ENCODE measurements at regions not wholly inside any gene's neighbourhood (a gene's known extent, or its start where the extent isn't known, plus 50 kb on each side); places are given as distances from the start of the nearest gene placed in this dataset.

DNA sequence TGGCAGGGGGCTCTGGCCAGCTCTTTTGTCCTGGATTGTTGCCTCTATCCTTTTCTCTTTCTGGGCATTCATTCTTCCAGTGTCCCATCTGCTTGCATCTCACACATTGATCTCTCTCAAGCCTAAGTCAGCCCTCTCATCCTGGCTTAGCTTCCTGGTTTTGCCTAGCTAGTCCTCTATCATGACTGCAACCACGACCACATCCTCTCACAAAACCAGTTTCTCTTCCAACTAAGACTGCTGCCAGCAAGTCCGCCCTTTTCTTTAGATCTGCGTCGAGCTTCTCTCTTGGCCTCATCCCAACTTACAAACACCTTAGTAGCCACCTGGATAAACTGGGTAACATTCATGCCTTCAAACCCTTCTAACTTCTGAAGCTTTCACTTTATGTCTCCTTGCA lies 212.2 kb upstream of the HTR2A start:
- no peak for DNase-seq

DNA sequence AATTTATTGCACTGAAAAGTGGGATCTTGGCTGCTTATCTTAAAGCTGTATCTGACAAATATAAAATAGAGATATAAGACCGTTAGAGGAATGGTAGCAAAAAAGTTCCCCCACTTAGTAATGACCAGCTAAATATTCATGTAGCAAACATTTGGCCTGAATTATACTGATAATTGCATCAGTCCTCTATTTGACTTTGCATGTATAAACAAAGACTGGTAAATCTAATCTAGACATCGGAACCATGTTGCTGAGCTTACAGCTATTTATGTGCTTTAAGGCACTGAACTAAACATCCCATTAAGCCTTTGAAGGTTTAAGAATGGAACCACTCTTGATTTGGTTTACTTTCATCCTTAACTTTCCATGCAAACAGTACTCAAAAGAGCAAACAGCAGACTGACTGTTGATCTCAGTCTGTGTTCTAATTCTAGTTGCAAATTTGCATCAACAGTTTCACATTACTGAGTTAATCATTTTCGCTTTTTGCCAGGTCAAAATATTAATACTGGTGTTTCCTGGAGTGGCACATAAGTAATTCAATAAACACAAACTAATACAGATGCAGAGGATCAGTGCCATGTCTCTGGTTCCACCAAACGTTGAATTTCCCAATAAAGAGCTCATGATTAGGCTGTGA lies 203.5 kb upstream of the HTR2A start:
- no peak for DNase-seq

DNA sequence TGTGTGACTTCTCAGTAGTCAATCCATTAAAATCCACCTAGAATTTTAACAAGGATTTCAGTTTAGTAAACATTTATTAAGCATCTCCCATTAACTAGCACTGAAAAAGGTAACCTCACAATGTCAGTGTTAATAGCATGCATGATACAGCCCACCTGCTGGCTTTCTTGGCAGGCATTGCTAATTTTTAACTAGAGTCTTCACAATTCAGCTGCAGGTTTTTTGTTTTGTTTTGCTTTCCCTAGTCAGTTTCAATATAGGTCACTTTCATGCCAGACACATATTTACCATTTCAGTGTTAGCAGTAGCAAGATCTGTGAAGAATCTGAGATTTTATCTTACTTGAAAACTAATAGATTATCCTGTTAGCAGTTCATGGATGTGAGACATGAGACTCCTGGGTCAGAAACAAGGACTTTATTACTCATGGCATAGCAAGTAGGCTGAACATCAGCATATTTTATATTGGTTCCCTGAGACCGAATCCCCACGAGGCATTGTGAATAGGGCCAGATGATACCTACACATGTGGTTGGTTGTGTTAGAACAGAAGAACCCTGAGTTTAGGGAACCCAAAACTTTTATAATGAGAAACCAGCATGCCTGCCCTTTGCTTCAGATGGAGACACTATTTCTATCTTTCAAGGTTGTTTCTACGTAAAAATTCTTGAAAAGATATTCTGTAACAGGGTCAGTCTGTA lies 198.0 kb upstream of the HTR2A start:
- DNase-seq, result no peak

DNA sequence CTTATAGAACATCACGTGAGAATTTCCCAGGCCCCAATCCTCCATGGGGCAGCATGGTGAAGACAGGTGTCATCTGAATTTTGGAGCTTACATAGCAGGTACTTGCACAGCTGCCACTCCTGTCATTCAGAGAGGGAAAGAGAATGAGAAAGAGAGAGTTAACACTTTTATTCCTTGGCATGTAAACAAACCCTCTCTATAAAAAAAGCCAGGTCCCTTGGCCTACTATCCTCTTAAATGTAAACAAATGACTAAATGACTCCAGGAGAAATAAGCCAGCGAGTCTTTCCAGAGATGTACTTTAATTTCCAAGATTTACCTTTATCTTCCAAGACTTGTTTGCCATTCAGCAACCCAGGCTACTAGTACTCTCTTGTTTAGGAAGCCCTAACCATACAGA lies 195.3 kb upstream of the HTR2A start:
- no peak for DNase-seq

DNA sequence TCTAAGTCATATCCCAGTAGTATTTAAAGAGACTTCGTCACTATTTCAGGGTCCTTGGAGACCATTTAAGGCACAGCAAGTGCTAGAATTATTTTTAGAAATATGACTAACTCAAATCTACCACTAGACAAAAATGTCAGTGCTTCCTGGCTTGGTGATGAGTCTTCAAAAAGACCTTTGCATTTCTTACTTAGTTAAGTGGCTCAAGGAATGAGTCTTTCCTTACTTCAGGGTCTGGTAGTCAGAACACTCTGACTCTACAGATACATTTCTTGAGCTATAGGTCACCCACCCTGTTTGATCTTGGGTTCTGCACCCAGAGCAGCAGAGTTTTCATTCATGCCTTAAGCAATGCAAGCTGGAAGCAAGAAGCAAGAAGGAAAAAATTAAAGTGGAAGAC lies 191.0 kb upstream of the HTR2A start:
- no peak for DNase-seq

DNA sequence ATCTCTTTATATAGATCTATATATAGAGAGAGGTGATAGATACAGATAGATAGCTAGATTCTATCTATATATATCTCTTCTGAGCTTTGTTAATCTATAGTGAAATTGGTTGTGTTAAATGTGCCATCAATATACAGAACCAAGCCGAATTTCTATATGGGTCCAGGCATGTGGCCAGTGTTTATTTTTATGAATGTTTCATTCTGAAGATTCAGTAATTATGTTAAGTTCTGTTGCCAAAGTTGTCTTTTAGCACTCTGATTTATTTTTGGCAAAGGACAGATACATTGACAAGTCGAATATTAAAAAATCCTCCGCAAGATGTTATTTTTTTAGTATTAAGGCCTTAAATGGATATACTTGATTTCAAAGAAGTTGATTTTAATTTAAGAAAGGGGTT lies 190.4 kb upstream of the HTR2A start:
- DNase-seq, result no peak

DNA sequence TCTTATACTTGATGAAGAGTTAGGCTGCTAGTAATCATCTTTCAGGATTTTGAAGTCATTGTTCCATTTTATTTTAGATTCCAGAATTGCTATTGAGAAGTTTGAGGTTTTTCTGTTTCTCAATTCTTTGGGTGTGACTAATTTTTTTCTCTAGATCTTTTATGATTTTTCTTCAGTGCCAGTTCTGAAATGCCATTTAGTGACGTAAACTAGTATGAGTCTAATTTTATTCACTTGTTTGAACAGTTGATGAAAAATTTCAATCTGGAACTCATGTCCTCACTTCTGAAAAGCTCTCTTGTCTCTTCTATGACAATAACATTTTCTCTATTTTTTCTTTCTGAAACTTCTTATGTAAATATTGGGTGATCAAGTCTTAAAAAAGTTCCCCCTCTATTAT lies 188.5 kb upstream of the HTR2A start:
- no peak for DNase-seq

DNA sequence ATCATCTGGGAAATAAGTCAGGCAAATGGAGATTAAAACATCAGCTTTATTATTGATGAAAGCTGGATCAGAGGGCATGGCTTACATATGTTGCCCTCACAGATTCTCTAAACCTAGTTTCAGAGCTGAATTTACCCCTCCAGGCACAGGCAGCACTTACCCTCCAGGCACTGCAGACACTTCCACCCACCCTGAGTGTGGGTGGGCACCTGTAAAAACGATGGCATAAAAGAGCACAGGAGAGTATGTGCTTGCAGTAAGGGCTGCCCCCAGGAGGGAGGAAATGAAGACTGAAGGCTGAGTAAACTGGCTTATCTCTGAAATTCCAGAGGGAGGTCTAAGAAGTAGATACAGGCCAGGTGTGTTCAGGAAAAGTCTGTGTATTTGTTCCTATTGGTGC lies 185.0 kb upstream of the HTR2A start:
- no peak for DNase-seq

DNA sequence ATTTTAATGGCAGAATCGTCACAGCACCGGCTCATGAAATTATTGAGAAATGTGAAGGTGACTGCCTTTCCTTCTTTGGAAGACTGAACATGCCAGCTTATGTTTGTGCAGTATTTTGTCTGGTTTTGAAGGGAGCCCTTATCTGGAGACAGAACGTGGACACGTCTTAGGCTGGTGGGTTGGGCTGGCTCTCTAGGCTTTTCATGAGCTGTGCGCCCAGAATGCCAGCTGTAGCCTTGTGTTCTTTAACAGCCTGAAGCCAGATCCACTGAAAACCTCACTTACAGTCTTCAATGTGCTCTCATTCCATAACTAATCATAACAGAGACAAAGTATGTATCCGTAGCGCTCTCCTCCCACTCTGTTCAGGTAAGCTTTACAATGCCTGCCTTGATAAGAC lies 184.4 kb upstream of the HTR2A start:
- no peak for DNase-seq

DNA sequence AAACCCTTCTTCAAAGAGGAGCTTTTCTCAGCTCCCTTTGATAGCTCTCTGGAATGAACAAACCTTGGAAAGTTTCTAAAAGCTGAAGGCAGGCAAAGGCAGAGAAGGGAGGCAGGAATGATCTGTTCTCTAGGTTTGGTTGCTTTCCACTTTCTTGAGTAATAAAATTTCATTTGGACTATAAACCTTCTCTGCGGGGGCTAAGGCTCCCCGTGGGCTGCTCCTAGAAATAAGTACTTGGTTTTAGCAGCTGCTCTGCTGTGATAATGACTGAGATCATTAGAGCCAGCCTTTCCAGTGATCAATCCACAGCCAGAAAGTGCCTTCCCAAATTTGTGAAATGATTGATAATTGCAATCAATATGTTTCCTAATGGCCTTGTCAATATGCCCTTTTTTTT lies 183.8 kb upstream of the HTR2A start:
- no peak for DNase-seq

DNA sequence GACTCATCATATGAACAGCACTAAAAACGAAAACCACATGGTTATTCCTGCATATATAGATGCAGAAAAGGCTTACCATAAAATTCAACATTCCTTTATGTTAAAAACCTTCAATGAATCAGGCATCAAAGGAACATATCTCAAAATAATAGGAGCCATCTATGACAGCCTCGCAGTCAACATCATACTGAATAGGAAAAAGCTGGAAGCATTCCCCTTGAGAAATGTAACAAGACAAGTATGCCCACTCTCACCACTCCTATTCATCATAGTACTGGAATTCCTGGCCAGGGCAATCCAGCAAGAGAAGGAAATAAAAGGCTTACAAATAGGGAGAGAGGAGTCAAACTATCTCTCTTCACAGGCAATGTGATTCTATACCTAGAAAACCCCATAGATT lies 179.6 kb upstream of the HTR2A start:
- DNase-seq, result no peak

DNA sequence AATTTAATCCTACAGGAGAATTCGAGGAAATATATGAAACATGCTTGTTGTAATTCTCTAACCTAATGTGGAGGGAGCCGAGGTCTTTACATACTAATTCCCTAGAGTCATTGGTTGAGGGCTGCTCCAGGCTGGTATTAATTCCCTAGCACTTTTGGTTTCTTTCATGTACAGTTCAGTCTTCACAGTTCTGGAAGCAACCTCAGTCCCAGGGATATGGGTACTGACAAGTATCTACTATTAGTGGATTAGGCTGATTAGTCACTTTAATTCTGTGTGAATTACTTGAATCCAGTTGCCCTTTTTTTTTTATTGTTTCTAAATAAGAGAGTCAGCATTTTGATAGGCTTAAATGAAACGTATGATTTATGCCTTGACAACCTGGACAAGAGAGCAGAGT lies 172.3 kb upstream of the HTR2A start:
- no peak for DNase-seq

DNA sequence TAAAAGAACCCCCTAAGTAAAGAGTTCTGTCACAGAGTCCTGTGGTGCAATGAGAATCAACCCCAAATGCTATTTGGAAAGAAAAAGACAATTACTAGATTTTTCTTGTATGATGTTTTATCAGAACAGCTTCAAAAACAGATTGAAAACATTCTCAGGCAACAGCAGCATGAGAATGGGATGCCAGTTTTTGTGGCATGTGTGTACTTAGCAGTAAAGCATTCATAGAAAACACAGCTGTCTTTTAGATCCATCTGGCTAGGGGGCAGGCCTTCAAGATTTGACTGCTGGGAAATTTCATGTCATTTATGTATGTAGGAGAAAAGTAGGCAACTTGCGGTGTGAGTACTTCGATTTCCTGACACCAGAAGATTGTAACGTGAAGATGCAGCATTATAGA lies 170.5 kb upstream of the HTR2A start:
- DNase-seq, result no peak

DNA sequence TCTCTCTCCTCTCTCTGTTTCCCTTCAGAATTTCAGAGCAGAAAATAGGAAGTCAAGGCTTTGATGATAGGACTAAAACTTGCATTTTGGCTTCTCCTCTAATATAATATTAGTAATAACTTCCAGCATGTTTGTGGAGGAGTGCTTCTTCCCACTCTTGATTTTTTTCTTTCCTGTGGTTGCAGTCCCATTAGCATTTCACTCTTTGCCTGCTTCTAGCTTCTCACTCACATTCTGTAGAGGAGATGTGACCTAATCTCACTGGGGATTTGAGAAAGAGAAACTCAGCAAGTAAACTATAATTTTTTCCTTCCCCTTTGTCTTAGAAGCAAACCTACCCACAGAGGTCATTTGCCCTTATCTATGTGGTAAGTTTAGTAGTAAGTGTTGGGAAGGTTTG lies 169.4 kb upstream of the HTR2A start:
- DNase-seq, result no peak

DNA sequence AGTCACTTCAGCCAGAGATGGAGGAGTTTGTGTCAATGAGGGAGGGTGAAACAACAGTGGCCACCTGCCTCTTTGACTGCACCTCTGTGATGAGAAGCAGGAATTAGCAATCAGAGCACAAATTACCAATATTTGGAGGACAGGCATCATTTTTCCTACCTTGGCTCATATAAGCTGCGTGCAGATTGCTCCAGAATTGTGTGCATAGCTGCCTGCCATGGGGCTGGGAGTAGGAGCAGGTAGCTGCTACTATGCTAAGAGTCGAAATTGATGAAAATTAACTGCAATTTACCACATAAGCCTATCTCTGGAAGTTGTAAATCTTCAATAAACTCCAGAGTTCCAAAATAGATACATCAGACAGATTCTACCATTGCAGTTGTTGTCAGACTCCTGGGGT lies 167.5 kb upstream of the HTR2A start:
- no peak for DNase-seq

DNA sequence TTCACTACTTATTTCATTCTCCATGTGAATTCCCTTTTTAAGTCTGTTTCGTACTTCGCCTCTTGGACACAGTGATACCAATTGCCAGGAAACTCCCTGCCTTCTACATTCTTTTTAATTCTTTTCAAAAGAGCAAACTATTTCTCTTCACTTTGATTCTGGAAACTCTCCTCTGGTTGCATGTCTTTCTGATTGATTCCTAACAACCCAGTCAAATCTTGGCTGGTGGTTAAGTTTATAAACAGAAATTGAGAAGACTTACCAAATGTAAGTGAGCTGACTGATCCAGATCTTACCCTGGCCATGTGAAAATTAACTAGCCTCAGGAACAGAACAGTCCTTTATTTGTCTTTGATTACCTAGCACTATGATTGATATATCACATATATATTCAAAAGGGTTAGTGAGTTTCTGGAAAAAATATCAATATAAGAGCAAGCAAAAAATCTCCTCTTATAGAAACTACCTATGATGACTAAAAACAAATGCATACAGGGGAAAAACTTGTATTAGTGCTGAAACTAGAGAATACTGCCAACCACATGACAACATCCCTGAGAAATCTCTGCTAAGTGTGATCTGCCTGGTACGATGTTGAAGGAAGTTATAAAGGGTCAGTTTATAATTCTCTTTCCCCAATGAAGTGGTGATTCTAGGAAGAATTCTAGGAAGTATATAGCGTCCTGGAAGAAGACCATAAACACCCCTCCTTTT lies 152.6 kb upstream of the HTR2A start:
- DNase-seq, result no peak

DNA sequence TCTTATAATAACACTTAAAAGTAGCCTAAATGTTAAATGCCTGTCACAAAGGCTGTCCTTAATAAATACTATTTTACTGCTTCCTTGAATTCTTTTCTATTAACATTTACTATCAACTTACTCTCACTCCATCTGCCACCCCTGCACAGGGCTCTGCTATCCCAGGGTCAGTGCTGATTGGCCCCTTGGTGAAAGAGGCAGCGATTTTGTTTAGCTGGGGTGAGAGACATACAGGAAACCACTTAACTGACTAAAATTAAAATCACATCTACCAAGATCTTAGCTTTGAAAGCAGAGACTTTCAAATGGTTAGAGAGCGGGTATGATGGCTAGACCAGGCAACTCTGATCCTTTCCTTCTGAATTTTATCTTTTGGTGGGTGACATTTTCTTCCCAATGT lies 149.9 kb upstream of the HTR2A start:
- no peak for DNase-seq

DNA sequence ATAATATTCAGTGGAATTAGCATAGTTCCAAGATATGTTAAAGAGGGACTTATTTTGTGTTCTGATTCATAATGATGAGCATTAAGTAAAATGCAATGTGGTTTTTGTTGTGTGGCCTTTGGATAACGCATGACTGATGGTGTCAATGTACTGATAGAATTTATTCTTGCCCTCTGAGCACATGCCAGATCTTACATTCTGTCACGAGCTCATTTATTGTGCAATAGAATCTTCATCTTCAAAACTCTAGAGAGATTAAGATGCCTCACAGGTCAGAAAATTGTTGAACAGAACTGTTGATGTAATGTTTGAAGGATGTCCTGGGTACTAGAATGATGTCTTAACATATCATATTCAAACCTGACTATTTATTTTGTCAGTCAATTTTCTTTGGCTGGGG lies 148.0 kb upstream of the HTR2A start:
- DNase-seq, result no peak

DNA sequence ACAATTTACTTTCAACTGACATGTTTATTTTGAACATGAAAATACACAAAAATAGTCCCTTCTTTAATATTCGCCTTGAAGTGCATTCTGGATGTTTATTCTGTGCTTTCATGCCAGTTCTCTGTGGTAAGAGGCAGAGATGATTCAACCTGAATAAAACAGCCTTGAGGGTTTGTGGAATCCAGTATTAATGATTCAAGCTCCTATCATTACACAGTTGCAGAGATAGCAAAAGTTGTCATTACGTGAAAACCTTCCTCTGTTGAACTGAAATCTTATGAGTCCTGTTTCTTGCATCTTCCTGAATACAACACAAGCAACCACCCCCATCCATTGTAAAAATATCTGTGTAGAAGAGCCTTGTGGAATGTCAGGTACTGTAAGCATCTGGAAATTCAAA lies 142.3 kb upstream of the HTR2A start:
- DNase-seq, result no peak

DNA sequence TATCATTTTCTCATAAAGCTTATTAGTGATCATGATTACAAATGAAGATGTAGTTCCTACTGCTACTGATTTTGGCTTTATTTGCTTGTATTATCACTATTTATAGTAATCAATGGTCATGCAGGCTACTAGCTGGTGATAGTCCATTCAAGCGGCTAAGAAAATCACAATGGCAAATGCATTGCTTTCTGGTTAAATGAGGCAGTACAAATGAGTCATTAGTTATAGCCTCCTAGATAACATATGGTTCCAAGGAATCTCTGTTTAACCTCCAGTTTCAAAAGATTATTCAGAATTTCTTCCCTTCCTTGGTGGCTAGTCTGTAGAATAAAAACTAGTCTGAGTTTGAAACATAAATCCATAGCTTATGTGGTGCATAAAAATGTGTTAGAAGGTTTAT lies 141.3 kb upstream of the HTR2A start:
- no peak for DNase-seq

DNA sequence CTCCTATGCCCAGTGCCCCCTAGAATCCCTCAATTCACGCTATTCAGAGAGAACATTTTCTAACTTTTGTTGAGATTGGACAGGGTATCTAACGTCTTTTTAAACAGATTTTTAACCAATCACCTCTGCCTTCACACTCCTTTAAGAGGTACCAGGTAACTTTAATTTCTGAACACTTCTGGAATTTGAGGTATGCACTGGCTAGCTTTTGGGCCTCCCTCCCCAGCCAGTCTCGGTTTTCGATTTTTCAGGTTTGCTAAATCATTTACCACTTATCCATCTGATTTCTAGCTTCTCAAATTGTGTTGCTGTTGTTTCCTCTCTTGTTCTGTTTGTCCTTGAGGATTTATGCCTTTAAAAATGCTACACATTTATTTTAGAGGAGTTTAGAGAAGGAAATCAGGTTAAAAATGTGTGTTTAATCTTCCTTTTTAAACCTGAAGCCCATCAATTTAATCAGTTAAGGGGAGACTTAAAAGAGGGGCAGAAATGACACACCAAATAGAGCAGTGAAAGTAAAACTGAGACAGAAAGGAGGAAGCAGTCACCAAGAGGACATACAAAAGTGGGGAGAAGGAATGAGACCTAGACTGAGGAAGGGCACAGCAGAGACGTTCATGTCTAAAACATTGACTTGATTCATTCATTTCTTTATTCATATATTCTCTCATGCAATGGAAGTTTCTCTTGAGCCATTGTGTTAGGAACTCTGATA lies 139.6 kb upstream of the HTR2A start:
- DNase-seq, result no peak

DNA sequence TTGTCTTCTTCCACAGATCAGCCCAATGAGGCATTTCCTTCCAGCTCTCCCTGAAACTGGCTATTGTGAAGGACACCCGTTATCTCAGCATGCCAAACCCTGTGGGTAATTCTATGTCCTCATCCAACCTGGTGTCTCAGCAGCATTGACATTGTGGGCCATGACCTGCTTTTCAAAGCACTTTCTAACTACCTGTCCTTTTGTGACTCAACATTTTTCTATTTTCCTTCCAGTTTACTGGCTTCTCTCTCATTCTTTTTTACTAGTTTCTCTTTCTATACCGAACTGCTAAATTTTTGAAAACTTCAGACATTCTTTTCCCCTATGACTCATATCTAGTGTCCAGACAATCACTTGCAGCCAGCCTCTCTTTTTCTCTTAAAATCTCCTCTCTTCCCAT lies 136.4 kb upstream of the HTR2A start:
- DNase-seq, result no peak

DNA sequence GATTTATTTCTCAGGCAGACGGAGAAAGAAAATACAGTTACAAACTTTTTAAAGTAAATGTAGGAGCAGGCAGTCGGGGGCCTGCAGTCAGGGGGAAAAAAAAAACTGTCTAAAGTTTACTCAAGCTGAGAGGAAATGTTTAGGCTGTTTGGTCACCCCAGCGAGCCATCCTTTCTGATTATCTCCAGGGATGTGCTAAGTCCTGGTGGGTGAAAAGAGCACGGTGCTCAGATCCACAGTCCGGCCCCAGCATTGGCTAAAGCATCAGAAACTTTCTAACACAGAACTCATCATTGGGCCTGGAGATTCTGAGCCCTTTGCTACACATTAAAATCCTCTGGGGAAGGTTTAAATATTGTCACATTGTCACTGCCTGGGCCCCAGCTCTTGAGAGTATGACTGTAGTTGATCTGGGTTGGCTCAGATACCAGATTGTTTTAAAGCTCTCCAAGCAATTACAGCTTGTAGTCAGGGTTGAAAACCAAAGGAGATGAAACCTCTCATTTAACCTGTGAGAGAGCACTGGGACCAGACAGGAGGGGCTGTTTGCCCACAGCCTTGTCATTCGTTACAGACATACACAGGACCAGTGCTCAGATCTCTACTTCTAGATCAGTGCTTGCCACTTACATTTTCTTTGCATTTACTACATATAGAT lies 131.1 kb upstream of the HTR2A start:
- DNase-seq, result no peak

Measured in NCI-H1694 treated with DMSO at 0.1 percent for 48 hours (cell line).